Stimulated activated effector memory CD8-positive, alpha-beta T cell treated with anti-CD3 and anti-CD28 coated beads, Interleukin-12 subunit alpha, Interleukin-12 subunit beta, amount 100 ng/mL, for 72 hours (primary cell): ENCODE measurements at regions not wholly inside any gene's neighbourhood (a gene's known extent, or its start where the extent isn't known, plus 50 kb on each side); places are given as distances from the start of the nearest gene placed in this dataset.
A peak's percentile ranks its signal among the peaks of the same experiment; 100 is the strongest.

Experiments
- ATAC-seq: fragments of 150-1000 bp; cut with Tn5 transposase; 2 replicates; pipeline ENCODE4 v1.10.0; 2021
- DNase-seq, 2 donors: peaks; one replicate each; pipeline ENCODE4 v3.0.0; 2021 to 2022; ENCODE audit warnings: low spot score in 2 of 2
- H3K27ac Mint-ChIP-seq: one replicate; pipeline ENCODE4 v1.8.0; 2022; ENCODE audit warnings: mild to moderate bottlenecking, mixed read lengths
- H3K36me3 Mint-ChIP-seq: one replicate; pipeline ENCODE4 v1.8.0; 2022; ENCODE audit warnings: mild to moderate bottlenecking, mixed read lengths
- H3K4me1 Mint-ChIP-seq: one replicate; pipeline ENCODE4 v1.8.0; 2022; ENCODE audit warnings: mixed read lengths
- H3K4me3 Mint-ChIP-seq: one replicate; pipeline ENCODE4 v1.8.0; 2022; ENCODE audit warnings: mild to moderate bottlenecking, mixed read lengths
- H3K9me3 Mint-ChIP-seq: one replicate; pipeline ENCODE4 v1.8.0; 2022; ENCODE audit warnings: mixed read lengths

GRCh38 chr1:58993403-58993802 is 209.6 kb upstream of the JUN start:
- H3K36me3 Mint-ChIP-seq: peaks cover under 1% of the 10 kb centered on the region
- no peak for DNase-seq
- H3K9me3 Mint-ChIP-seq: no peaks in the 10 kb centered on the region
- H3K4me1 Mint-ChIP-seq: peaks cover 15% of the 10 kb centered on the region
- no peak overlapping the region for H3K27ac Mint-ChIP-seq
- H3K4me3 Mint-ChIP-seq: no peak overlapping the region
- no peak for ATAC-seq

GRCh38 chr1:58994664-58995063 is 210.8 kb upstream of the JUN start:
- Mint-ChIP-seq H3K4me3 (no peak overlapping the region), H3K36me3 (peaks cover 6% of the 10 kb centered on the region), H3K9me3 (no peaks in the 10 kb centered on the region), H3K27ac (no peak overlapping the region), H3K4me1 (peaks cover 15% of the 10 kb centered on the region)
- ATAC-seq: no peak
- DNase-seq: no peak

- no peaks in the 10 kb centered on the region for H3K9me3 Mint-ChIP-seq
- H3K27ac Mint-ChIP-seq: no peak overlapping the region
- no peak overlapping the region for H3K4me3 Mint-ChIP-seq
- peaks cover 15% of the 10 kb centered on the region for H3K4me1 Mint-ChIP-seq
- ATAC-seq (peak; percentile 62), DNase-seq (no peak)
- peaks cover 6% of the 10 kb centered on the region for H3K36me3 Mint-ChIP-seq
These were observed 212.7 kb upstream of the JUN start for GRCh38 chr1:58996341-58997059.

- H3K9me3 Mint-ChIP-seq: no peaks in the 10 kb centered on the region
- no peak for DNase-seq
- H3K4me1 Mint-ChIP-seq: peaks cover 15% of the 10 kb centered on the region
- no peak for ATAC-seq
- H3K4me3 Mint-ChIP-seq: no peak overlapping the region
- H3K36me3 Mint-ChIP-seq: peaks cover 6% of the 10 kb centered on the region
- no peak overlapping the region for H3K27ac Mint-ChIP-seq
These were observed 213.2 kb upstream of the JUN start for GRCh38 chr1:58997060-58997411.

GRCh38 chr1:58997637-58998036 is 213.8 kb upstream of the JUN start:
- Mint-ChIP-seq H3K9me3 (no peaks in the 10 kb centered on the region), H3K4me3 (no peak overlapping the region), H3K27ac (no peak overlapping the region), H3K4me1 (peaks cover 15% of the 10 kb centered on the region), H3K36me3 (peaks cover 6% of the 10 kb centered on the region)
- DNase-seq: no peak
- ATAC-seq: no peak

- no peak for DNase-seq
- no peak overlapping the region for H3K4me3 Mint-ChIP-seq
- no peak for ATAC-seq
- H3K4me1 Mint-ChIP-seq: peaks cover 18% of the 10 kb centered on the region
- no peak overlapping the region for H3K27ac Mint-ChIP-seq
- no peaks in the 10 kb centered on the region for H3K9me3 Mint-ChIP-seq
- peaks cover 6% of the 10 kb centered on the region for H3K36me3 Mint-ChIP-seq
These were observed 215.8 kb upstream of the JUN start for GRCh38 chr1:58999676-59000075.

GRCh38 chr1:59004755-59005154 is 220.9 kb upstream of the JUN start:
- Mint-ChIP-seq H3K27ac (peak overlapping the region; percentile 71), H3K36me3 (no peaks in the 10 kb centered on the region), H3K9me3 (no peaks in the 10 kb centered on the region), H3K4me1 (peaks cover 41% of the 10 kb centered on the region), H3K4me3 (peak overlapping the region; percentile 2)
- ATAC-seq: no peak
- no peak for DNase-seq

GRCh38 chr1:59005491-59006288 is 221.8 kb upstream of the JUN start:
- Mint-ChIP-seq H3K27ac (peak overlapping the region; percentile 71), H3K4me1 (peaks cover 41% of the 10 kb centered on the region), H3K36me3 (no peaks in the 10 kb centered on the region), H3K9me3 (no peaks in the 10 kb centered on the region), H3K4me3 (peak overlapping the region; percentile 2)
- ATAC-seq: peak; percentile 66
- no peak for DNase-seq

- Mint-ChIP-seq H3K9me3 (no peaks in the 10 kb centered on the region), H3K27ac (peak overlapping the region; percentile 35), H3K4me1 (peaks cover 41% of the 10 kb centered on the region), H3K4me3 (no peak overlapping the region), H3K36me3 (no peaks in the 10 kb centered on the region)
- ATAC-seq (no peak), DNase-seq (no peak)
These were observed 222.4 kb upstream of the JUN start for GRCh38 chr1:59006289-59006658.

GRCh38 chr1:59006932-59007331 is 223.1 kb upstream of the JUN start:
- ATAC-seq (no peak), DNase-seq (no peak)
- H3K4me3 Mint-ChIP-seq: no peak overlapping the region
- H3K36me3 Mint-ChIP-seq: no peaks in the 10 kb centered on the region
- no peaks in the 10 kb centered on the region for H3K9me3 Mint-ChIP-seq
- H3K27ac Mint-ChIP-seq: no peak overlapping the region
- peaks cover 41% of the 10 kb centered on the region for H3K4me1 Mint-ChIP-seq

- Mint-ChIP-seq H3K27ac (no peak overlapping the region), H3K36me3 (no peaks in the 10 kb centered on the region), H3K9me3 (no peaks in the 10 kb centered on the region), H3K4me3 (peak overlapping the region; percentile 20), H3K4me1 (peaks cover 41% of the 10 kb centered on the region)
- ATAC-seq: peak; percentile 45
- DNase-seq: no peak
These were observed 223.6 kb upstream of the JUN start for GRCh38 chr1:59007429-59007819.

- peak; percentile 77 for ATAC-seq
- no peaks in the 10 kb centered on the region for H3K36me3 Mint-ChIP-seq
- peaks cover 41% of the 10 kb centered on the region for H3K4me1 Mint-ChIP-seq
- peak overlapping the region; percentile 20 for H3K4me3 Mint-ChIP-seq
- H3K9me3 Mint-ChIP-seq: no peaks in the 10 kb centered on the region
- DNase-seq: no peak
- peak overlapping the region; percentile 59 for H3K27ac Mint-ChIP-seq
These were observed 224.2 kb upstream of the JUN start for GRCh38 chr1:59007820-59008598.

GRCh38 chr1:59008599-59009347 is 224.9 kb upstream of the JUN start:
- ATAC-seq (peak; percentile 64), DNase-seq (no peak)
- Mint-ChIP-seq H3K9me3 (no peaks in the 10 kb centered on the region), H3K4me3 (peak overlapping the region; percentile 20), H3K36me3 (no peaks in the 10 kb centered on the region), H3K4me1 (peaks cover 41% of the 10 kb centered on the region), H3K27ac (peak overlapping the region; percentile 59)

GRCh38 chr1:59011663-59012062 is 227.8 kb upstream of the JUN start:
- H3K27ac Mint-ChIP-seq: no peak overlapping the region
- DNase-seq (no peak), ATAC-seq (no peak)
- H3K9me3 Mint-ChIP-seq: no peaks in the 10 kb centered on the region
- H3K4me3 Mint-ChIP-seq: no peak overlapping the region
- peaks cover 38% of the 10 kb centered on the region for H3K4me1 Mint-ChIP-seq
- H3K36me3 Mint-ChIP-seq: no peaks in the 10 kb centered on the region

GRCh38 chr1:59012378-59012777 is 228.5 kb upstream of the JUN start:
- no peak overlapping the region for H3K27ac Mint-ChIP-seq

More at GRCh38 chr1:59012378-59012777, 228.5 kb upstream of the JUN start:
- no peaks in the 10 kb centered on the region for H3K36me3 Mint-ChIP-seq
- H3K9me3 Mint-ChIP-seq: no peaks in the 10 kb centered on the region
- no peak overlapping the region for H3K4me3 Mint-ChIP-seq
- DNase-seq: no peak
- ATAC-seq: no peak
- H3K4me1 Mint-ChIP-seq: peaks cover 32% of the 10 kb centered on the region
